Suppressor macrophage treated with lipopolysaccharide for 1 hour (primary cell): ENCODE measurements at regions not wholly inside any gene's neighbourhood (a gene's known extent, or its start where the extent isn't known, plus 50 kb on each side); places are given as distances from the start of the nearest gene placed in this dataset.

ENCODE experiments used
- DNase-seq, 3 donors: peaks; one replicate each; pipeline ENCODE4 v3.0.0-alpha.2; 2020 to 2022

DNA sequence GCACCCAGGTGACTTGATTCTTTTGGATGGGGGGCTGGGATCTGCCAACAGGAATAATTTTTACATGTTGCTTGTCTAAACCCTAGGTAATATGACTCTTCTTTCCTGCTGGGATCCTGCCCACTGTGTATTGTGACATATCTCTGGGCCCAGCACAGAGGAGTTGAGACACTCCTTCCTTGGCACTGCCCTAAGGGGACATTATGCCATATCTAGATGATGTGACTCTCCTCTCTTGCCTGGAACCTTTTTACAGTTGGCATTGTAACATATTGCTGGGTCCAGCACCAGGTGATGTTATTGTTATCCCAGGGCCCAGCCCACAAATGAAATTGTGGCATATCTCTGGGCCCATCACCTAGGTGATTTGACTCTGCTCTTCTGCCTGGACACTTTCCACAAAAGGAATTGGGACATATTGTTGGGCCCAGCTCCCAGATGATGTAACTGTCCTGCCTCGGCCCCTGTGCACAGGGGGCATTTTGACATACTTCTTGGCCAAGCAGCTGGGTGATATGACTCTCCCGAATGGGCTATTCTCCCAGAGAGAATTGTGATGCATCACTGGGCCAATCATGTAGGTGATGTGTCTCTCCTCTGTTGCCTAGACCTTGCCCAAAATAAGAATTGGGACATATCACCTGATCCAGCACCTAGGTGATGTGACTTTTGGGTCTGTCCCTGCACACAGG, 1837.7 kb downstream of the TP53TG3F start:
- no peak for DNase-seq

DNA sequence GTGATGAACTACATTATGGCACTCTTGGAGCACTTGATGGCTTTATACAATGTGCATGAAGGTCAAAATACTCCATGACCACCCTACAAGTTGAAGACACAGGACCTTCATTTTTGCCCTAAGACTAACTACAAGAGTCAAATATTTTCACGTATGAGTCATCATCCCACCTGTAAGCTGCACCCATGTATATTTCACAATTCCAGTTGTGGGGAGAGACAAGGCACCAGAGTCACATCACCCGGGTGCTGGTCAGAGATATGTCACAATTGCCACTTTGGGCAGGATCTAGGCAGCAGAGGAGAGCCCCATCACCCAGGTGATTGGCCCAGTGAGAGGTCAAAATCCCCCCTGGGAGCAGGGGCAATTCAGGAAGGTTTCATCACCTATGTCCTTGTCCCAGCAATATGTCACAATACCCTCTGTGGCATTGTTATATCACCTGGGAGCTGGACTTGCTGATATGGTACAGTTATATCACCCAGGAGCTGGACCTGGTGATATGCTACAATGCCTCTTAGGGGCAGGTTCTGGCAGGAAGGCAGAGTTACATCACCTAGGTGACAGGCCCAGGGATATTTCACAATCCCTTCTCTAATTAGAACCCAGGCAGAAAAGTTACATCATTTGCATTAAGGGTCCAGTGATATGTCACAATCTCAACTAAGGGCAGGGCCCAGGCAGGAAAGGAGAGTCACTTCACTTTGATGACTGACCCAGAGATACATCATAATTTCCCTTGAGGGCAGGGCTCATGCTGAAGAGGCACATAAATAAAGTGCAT, 1839.2 kb downstream of the TP53TG3F start:
- no peak for DNase-seq

- no peak for DNase-seq
Measured at GRCh38 chr16:35302859-35303258, 1843.4 kb downstream of the TP53TG3F start.

DNA sequence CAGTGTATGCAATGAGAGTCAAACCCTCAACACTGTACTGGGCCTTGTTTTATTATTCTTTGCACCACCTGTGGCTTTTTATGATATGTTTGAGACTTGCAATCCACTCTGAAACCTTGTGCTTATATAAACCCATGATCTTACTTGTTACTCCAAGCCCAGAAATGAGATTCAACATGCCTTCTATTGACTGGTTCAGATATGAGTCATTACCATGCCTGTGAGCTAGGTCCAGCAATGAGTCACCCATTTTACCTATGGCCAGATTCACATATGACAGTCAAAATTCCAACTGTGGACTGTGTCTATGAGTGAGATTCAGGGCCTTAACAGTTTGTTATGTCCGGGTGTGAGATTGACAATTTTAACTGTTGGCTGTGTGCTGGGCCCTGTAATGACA, 1846.1 kb downstream of the TP53TG3F start:
- DNase-seq = no peak

- DNase-seq = no peak
Measured at GRCh38 chr16:35306915-35307314, 1847.5 kb downstream of the TP53TG3F start.

- no peak for DNase-seq
Measured at GRCh38 chr16:35308674-35309073, 1849.3 kb downstream of the TP53TG3F start.

- DNase-seq = no peak
Measured at GRCh38 chr16:35310999-35311398, 1851.6 kb downstream of the TP53TG3F start.

DNA sequence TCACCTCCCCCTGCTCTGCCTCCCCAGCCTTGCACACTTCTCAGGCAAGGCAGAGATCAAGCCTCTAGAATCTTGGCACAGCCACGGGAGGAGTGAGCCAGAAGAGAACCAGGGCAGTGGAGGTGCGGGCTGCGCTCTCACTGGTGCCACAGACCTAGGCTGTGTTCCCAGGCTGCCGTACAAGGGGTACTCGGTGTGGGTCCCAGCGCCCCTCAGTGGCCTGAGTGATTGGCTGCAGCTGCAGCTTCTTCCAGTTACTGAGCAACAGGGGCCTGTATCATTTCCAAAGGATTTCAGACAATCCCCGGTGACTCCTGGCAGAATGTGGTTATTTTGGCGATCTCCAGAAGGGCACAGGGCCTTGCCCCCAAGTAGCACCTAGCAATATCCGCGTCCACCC, 1852.1 kb downstream of the TP53TG3F start:
- no peak for DNase-seq

DNA sequence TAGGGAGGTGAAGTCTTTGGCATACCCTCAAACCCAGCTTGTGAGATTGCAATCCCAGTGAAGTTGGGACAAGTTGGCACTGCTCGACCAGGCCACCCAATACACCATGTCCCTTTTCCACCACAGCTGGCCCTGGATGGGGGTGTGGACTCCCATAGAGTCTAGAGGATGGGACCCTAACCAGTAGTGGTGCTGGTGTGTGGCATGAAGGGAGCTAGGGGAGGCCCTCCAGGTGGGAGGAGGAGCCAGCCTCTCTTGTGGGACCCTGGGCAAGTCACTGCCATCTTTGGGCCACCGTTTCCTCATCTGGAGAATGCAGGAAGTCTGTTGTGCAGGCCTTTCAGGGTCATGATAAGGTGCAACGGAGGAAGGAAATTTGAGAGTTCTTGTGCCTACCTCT, 1854.9 kb downstream of the TP53TG3F start:
- DNase-seq = no peak

GRCh38 chr16:35319536-35320192, 1860.3 kb downstream of the TP53TG3F start:
- no peak for DNase-seq

DNA sequence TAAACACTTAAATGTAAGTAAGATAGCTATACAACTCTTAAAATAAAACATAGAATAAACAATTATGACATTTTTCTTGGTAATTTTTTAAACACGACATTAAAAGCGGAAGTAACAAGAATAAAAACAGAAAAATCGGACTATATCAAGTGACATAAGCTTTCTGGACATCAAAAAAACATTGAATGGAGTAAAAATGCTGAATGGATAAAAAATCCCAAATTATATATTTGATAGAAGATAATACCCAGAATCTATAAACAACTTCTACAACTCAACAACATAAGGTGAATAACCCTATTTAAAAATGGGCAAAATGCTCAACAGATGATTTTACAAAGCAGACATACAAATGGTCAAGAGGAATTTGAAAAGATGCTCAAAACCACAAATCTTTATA, 1866.5 kb downstream of the TP53TG3F start:
- DNase-seq = no peak

DNA sequence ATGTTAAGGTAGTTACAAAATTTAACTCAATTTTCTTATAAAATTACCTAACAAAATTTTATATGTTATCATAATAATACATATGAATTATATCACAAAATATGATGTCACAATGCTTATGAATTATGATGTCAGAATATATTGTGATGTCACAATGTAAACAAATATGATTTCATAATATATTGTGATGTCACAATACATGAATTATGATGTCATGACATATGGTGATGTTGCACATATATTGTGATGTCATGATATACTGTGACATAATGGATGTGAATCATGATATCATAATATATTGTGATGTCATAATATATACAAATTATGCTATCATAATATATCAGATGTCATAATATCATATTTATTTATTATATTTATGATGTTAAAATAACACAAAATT, 1879.9 kb downstream of the TP53TG3F start:
- no peak for DNase-seq

- DNase-seq = no peak
Measured at GRCh38 chr16:35342012-35342411, 1882.6 kb downstream of the TP53TG3F start.

DNA sequence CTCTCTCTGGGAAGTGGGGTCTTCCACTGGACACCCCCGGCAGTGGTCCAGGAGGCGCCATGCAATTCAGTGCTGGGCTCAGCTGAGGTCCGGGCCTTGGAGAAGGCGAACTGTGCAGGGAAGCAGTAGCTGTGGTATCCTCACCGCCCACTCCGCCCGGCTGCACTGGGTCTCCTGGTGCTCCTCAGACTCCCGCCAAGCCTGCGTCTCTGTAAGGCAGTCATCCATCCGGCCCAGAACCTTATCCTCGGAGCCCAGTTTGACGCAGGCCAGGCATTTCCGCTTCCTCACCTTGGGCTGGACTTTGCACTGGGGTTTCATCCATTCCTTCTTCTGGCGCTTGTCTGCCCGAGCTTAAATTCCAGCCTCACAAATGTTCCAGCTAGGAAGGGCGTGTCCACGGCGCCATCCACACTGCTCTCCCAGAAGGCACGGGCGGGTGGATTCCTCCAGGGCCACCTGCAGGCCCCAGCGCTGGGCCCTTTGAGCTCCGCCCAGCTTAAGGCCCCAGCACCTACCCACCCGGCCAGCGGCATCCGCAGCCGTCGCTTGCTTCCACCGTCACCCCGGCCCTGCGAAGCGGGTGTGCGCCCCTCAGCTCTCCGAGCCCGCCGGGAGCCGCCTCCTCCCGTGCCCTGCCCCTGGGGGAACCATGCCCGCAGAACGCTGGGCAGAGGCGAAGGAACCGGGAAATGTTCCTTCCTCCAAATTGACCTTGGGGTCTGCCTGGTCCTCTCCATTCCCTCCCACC, 1884.8 kb downstream of the TP53TG3F start:
- DNase-seq = no peak

- no peak for DNase-seq
Measured at GRCh38 chr16:35352431-35352830, 1893.0 kb downstream of the TP53TG3F start.

DNA sequence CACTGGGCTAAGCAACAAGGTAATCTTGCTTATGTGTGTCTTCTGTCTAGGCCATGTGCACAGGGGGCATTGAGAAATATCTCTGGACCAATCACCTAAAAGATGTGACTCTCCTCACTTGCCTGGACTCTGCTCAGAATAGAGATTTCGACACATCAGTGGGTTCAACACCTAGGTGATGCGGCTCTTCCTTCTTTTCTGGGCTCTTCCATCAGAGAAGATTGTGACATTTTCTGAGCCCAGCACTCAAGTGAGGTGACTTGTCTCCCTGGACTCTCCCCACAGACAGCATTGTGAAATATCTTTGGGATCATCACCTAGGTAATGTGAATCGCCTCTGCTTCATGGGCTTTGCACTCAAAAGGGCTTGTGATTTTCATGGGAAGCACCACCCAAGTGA, 1904.1 kb downstream of the TP53TG3F start:
- no peak for DNase-seq

DNA sequence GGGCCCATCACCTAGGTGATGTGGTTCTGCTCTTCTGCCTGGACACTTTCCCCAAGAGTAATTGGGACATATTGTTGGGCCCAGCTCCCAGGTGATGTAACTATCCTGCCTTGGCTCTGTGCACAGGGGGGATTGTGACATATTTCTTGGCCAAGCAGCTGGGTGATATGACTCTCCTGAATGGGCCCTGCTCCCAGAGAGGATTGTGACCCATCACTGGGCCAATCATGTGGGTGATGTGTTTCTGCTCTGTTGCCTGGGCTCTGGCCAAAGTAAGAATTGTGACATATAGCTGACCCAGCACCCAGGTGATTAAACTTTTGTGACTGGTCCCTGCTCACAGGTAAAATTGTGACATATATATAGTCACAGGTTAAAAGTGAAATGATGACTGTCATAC, 1904.9 kb downstream of the TP53TG3F start:
- DNase-seq = no peak

DNA sequence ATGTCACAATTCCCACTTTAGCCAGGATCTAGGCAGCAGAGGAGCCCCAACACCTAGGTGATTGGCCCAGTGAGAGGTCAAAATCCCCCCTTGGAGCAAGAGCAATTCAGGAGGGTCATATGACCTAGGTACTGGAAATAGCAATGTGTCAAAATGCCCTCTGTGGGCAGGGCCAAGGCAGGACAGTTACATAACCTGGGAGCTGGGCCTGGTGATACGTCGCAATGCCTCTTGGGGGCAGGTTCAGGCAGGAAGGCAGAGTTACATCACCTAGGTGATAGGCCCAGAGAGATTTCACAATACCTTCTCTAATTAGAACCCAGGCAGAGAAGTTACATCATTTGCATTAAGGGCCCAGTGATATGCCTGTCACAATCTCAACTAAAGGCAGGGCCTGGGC, 1906.3 kb downstream of the TP53TG3F start:
- no peak for DNase-seq

GRCh38 chr16:35370617-35371016, 1911.2 kb downstream of the TP53TG3F start:
- no peak for DNase-seq

DNA sequence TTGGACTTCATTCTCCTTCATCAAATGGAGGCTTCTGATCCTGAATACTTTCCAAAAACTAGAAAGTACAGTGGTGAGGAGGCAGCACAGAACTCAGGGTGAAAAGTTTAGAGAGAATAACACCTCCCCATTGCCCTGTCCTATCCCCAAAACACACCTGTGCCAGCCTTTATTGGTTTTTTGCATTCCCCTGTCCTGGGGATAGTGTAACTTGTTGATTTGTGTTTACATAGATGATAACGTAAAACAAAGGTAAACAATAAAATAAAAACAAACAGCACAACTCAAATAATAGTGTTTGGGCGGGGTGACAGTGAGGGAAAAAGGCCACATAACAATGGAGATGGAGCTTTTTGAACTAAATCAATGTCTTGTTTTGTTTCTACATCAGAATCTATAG, 1917.7 kb downstream of the TP53TG3F start:
- no peak for DNase-seq

- DNase-seq = no peak
Measured at GRCh38 chr16:35386619-35387018, 1927.2 kb downstream of the TP53TG3F start.

DNA sequence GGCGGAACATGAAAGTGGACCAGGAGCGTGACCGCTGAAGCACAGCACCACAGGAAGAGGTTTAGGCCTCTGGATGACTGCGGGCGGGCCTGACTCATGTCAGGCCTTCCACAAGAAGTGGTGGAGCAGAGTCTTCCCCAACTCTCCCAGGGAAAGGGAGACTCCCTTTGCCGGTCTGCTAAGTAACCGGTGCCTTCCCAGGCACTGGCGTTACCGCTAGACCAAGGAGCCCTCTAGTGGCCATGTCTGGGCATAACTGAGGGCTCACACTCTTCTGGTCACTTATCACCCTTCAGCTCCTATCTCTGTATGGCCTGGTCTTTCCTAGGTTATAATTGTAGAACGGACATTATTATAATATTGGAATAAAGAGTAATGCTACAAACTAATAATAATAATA, 1931.9 kb downstream of the TP53TG3F start:
- DNase-seq = peak; percentile 32 to 54 (median 43)

DNA sequence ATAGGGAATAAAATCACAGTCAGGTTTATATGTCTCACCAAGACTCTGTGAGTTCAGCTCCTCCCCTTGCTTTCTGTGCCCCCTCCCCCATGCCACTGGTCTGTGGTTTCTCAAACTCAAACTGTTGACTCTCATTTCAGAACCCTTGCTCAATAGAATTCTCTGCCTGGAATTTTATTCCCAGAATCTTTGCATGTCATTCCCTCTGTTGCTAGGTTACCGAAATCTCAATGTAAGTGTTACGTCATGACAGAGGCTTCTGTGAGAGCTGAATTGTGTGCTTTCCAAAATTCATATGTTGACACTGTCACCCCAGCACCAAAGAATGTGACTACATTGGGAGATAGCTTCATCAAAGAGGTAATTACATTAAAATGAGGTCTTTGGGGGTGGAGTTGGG, 1938.8 kb downstream of the TP53TG3F start:
- no peak for DNase-seq
